Hepatocyte (in vitro differentiated cells): ENCODE measurements at regions not wholly inside any gene's neighbourhood (a gene's known extent, or its start where the extent isn't known, plus 50 kb on each side); places are given as distances from the start of the nearest gene placed in this dataset.

ENCODE experiments used
- DNase-seq: peaks from one replicate; pipeline ENCODE4 v3.0.0-alpha.2; 2016; ENCODE audit warnings: low spot score
- H2AFZ ChIP-seq: fragments of 200-600 bp; sonication (generic); 2 replicates; pipeline ENCODE4 v1.6.0; 2016; ENCODE audit warnings: antibody characterized with exemption, mild to moderate bottlenecking
- H3K27ac ChIP-seq: fragments of 200-600 bp; sonication (generic); 2 replicates; pipeline ENCODE4 v1.5.1; 2016; ENCODE audit warnings: mild to moderate bottlenecking
- H3K27me3 ChIP-seq: fragments of 200-600 bp; sonication (generic); 2 replicates; pipeline ENCODE4 v1.6.1; 2016
- H3K36me3 ChIP-seq: fragments of 200-600 bp; sonication (generic); replicated peaks from 2 replicates; pipeline ENCODE4 v1.5.1; 2016; ENCODE audit warnings: low read depth; ENCODE audit not compliant: insufficient read depth
- H3K4me1 ChIP-seq: fragments of 200-600 bp; sonication (generic); 2 replicates; pipeline ENCODE4 v1.5.1; 2016; ENCODE audit warnings: mild to moderate bottlenecking, moderate library complexity; ENCODE audit not compliant: insufficient read depth
- H3K4me2 ChIP-seq: fragments of 200-600 bp; sonication (generic); 2 replicates; pipeline ENCODE4 v1.6.0; 2016
- H3K4me3 ChIP-seq: fragments of 200-600 bp; sonication (generic); 2 replicates; pipeline ENCODE4 v1.5.1; 2016; ENCODE audit warnings: mild to moderate bottlenecking
- H3K79me2 ChIP-seq: fragments of 200-600 bp; sonication (generic); 2 replicates; pipeline ENCODE4 v1.6.0; 2017; ENCODE audit warnings: mild to moderate bottlenecking
- H3K9me2 ChIP-seq: fragments of 200-600 bp; sonication (generic); replicated peaks from 2 replicates; pipeline ENCODE4 v1.6.0; 2017; ENCODE audit warnings: mild to moderate bottlenecking; ENCODE audit not compliant: insufficient read depth
- H3K9me3 ChIP-seq: fragments of 200-600 bp; sonication (generic); 2 replicates; pipeline ENCODE4 v1.5.1; 2016; ENCODE audit warnings: low read depth, mild to moderate bottlenecking
- H4K20me1 ChIP-seq: fragments of 200-600 bp; sonication (generic); 2 replicates; pipeline ENCODE4 v1.6.0; 2016; ENCODE audit warnings: mild to moderate bottlenecking; ENCODE audit not compliant: insufficient read depth, poor library complexity, severe bottlenecking
- EZH2 ChIP-seq: fragments of 200-600 bp; sonication (generic); IDR thresholded peaks from 2 replicates; pipeline ENCODE4 v1.6.1; 2016; ENCODE audit warnings: antibody characterized with exemption, mild to moderate bottlenecking, borderline replicate concordance
- EZH2phosphoT487 ChIP-seq: fragments of 200-600 bp; sonication (generic); IDR thresholded peaks from one replicate; pipeline ENCODE4 v1.6.1; 2018; ENCODE audit warnings: antibody characterized with exemption, mild to moderate bottlenecking, low read depth, moderate library complexity; ENCODE audit not compliant: unreplicated experiment, severe bottlenecking
- WGBS: methylation state at CpG from one replicate; pipeline ENCODE4 v1.1.6; 2016; ENCODE audit warnings: low lambda C conversion rate; ENCODE audit errors: missing lambda C conversion rate; 5-methylcytosine and 5-hydroxymethylcytosine counted together
- TF ChIP-seq, protein P1 (sequence below): fragments of 200-600 bp; sonication (generic); IDR thresholded peaks from 2 replicates; pipeline ENCODE4 v1.5.1; 2016; ENCODE audit warnings: antibody characterized with exemption, mild to moderate bottlenecking; ENCODE audit not compliant: poor library complexity

DNA sequence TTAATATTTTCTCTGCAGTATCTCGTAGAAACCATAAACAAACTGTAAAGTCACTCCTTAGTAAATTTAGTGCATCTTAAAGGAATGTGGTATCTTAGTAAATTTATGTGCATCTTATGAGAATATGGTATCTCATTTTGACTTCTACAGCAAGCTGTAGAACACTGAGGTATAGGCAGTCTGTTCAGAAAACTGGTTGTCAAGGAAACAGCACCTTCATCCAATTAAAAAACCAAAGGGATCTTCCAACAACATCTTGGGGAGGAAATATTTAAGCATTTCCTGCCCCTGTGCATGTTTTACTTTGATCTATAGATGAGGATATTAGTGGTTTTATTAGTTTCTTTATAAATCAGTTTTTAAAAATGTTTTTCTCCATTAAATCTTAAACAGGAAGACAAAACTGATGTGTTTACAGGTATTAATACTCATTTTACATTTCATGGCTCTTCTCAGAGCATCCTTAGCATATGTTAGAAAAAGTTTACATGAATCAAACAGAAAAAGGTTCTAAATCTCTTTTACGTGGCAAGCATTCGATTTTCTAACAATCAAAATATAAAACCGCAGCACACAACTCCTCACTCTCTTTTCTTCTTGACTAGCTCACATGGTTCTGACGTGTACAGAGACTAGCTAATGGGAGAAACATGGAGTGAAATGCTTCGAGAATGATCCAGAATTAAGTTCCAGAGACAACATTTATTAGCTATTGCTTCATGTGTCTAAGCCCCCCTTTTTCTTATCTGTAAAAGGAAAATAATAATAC is 668.8 kb downstream of the PTPRC start:
- Histone ChIP-seq H3K27me3 (no peaks in the 10 kb centered on the region), H3K36me3 (no peaks in the 10 kb centered on the region), H4K20me1 (no peaks in the 10 kb centered on the region), H3K4me1 (no peaks in the 10 kb centered on the region), H3K9me3 (no peaks in the 10 kb centered on the region), H2AFZ (no peak overlapping the region), H3K9me2 (no peaks in the 10 kb centered on the region), H3K79me2 (no peaks in the 10 kb centered on the region), H3K4me2 (no peak overlapping the region), H3K4me3 (no peak overlapping the region), H3K27ac (no peak overlapping the region)
- 86% methylated on average over 6 of the region's 6 CpGs for WGBS
- TF ChIP-seq EZH2phosphoT487: no peak
- TF ChIP-seq EZH2: no peak
- TF ChIP-seq, protein P1, sequence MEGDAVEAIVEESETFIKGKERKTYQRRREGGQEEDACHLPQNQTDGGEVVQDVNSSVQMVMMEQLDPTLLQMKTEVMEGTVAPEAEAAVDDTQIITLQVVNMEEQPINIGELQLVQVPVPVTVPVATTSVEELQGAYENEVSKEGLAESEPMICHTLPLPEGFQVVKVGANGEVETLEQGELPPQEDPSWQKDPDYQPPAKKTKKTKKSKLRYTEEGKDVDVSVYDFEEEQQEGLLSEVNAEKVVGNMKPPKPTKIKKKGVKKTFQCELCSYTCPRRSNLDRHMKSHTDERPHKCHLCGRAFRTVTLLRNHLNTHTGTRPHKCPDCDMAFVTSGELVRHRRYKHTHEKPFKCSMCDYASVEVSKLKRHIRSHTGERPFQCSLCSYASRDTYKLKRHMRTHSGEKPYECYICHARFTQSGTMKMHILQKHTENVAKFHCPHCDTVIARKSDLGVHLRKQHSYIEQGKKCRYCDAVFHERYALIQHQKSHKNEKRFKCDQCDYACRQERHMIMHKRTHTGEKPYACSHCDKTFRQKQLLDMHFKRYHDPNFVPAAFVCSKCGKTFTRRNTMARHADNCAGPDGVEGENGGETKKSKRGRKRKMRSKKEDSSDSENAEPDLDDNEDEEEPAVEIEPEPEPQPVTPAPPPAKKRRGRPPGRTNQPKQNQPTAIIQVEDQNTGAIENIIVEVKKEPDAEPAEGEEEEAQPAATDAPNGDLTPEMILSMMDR: no peak
- DNase-seq: no peak

DNA sequence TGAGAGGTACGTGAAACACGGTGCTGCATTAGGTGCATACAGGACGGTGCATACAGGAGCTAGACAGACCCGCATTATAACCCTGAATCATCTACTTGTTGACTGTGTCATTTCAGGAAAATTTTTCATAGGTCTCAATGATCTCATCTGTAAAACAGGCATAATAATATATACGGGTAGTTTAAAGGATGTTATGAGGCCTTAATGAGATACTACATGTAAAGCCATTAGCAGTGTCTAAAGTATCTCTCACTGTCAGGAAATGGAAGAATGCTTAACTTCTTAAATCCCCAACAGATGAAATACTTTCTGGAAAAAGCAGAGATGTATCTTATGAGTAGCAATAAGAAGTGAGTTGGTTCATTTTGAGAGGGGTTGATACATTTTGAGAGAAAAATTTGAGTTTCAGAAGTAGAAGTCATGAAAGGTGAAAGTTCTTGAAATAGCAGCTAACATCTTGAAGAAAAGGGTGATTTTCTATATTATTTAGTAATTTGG is 669.6 kb downstream of the PTPRC start:
- Histone ChIP-seq H3K27me3 (no peaks in the 10 kb centered on the region), H3K4me3 (no peak overlapping the region), H3K9me3 (no peaks in the 10 kb centered on the region), H2AFZ (no peak overlapping the region), H4K20me1 (no peaks in the 10 kb centered on the region), H3K9me2 (no peaks in the 10 kb centered on the region), H3K4me2 (no peak overlapping the region), H3K36me3 (no peaks in the 10 kb centered on the region), H3K27ac (no peak overlapping the region), H3K79me2 (no peaks in the 10 kb centered on the region), H3K4me1 (no peaks in the 10 kb centered on the region)
- 92% methylated on average over 5 of the region's 5 CpGs for WGBS
- DNase-seq: no peak
- no peak for TF ChIP-seq EZH2phosphoT487
- TF ChIP-seq, protein P1: no peak
- TF ChIP-seq EZH2: no peak

DNA sequence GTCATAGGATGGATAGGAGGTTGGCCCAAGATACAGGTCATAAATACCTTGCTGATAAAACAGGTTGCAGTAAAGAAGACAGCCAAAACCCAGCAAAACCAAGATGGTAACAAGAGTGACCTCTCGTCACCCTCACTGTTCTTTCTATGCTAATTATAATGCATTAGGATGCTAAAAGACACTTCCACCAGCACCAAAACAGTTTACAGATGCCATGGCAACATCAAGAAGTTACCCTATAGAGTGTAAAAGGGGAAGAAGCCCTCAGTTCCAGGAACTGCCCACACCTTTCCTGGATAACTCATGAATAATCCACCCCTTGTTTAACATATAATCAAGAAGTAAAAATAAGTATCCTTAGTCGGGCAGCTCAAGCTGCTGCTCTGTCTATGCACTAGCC is 671.9 kb downstream of the PTPRC start:
- no peak overlapping the region for H3K4me3 ChIP-seq
- no peaks in the 10 kb centered on the region for H3K9me3 ChIP-seq
- no peaks in the 10 kb centered on the region for H3K79me2 ChIP-seq
- no peaks in the 10 kb centered on the region for H3K9me2 ChIP-seq
- DNase-seq: no peak
- no peak overlapping the region for H2AFZ ChIP-seq
- H3K4me2 ChIP-seq: no peak overlapping the region
- no peaks in the 10 kb centered on the region for H4K20me1 ChIP-seq
- no peaks in the 10 kb centered on the region for H3K4me1 ChIP-seq
- H3K27ac ChIP-seq: no peak overlapping the region
- TF ChIP-seq, protein P1: no peak
- TF ChIP-seq EZH2phosphoT487 (no peak), EZH2 (no peak)
- 87% methylated on average over 2 of the region's 2 CpGs for WGBS
- H3K36me3 ChIP-seq: no peaks in the 10 kb centered on the region
- H3K27me3 ChIP-seq: no peaks in the 10 kb centered on the region
